Thoracic aorta (tissue), 2 donors: ENCODE measurements at regions not wholly inside any gene's neighbourhood (a gene's known extent, or its start where the extent isn't known, plus 50 kb on each side); places are given as distances from the start of the nearest gene placed in this dataset.

ENCODE experiments used
- ATAC-seq: fragments of 150-250 bp; one replicate; pipeline ENCODE4 v1.8.0; 2017; ENCODE audit warnings: low read depth; ENCODE audit not compliant: insufficient number of reproducible peaks, low FRiP score
- DNase-seq: peaks from one replicate; pipeline ENCODE4 v3.0.0-alpha.2; 2020; ENCODE audit warnings: low spot score
- H3K27ac ChIP-seq, 2 donors: fragments of 200-600 bp; sonication (generic); 1 replicate in 1 of 2; 2 replicates in 1 of 2; pipeline ENCODE4 v1.5.1; 2016; ENCODE audit warnings: mild to moderate bottlenecking in 2 of 2, moderate library complexity in 2 of 2
- H3K27me3 ChIP-seq: fragments of 200-600 bp; sonication (generic); replicated peaks from 2 replicates; pipeline ENCODE4 v1.6.0; 2016; ENCODE audit warnings: mild to moderate bottlenecking; ENCODE audit not compliant: insufficient read depth
- H3K36me3 ChIP-seq: fragments of 200-600 bp; sonication (generic); one replicate; pipeline ENCODE4 v1.5.1; 2016
- H3K4me1 ChIP-seq, 2 donors: fragments of 200-600 bp; sonication (generic); 1 replicate in 1 of 2; 2 replicates in 1 of 2; pipeline versions ENCODE4 v1.5.1 to v1.6.0; 2016; ENCODE audit warnings: low read depth in 2 of 2, mild to moderate bottlenecking in 1 of 2; ENCODE audit not compliant: control insufficient read depth in 1 of 2
- H3K4me3 ChIP-seq: fragments of 200-600 bp; sonication (generic); 2 replicates; pipeline ENCODE4 v1.5.1; 2016; ENCODE audit warnings: mild to moderate bottlenecking
- H3K9me3 ChIP-seq: fragments of 200-600 bp; sonication (generic); 2 replicates; pipeline ENCODE4 v1.5.1; 2016
- CTCF ChIP-seq: fragments of 200-600 bp; sonication (generic); IDR thresholded peaks from one replicate; pipeline ENCODE4 v1.5.1; 2019; ENCODE audit warnings: antibody characterized with exemption

- no peak overlapping the region for H3K4me3 ChIP-seq
- H3K27me3 ChIP-seq = no peaks in the 10 kb centered on the region
- no peaks in the 10 kb centered on the region for H3K36me3 ChIP-seq
- no peak for TF ChIP-seq CTCF
- H3K27ac ChIP-seq = no peak overlapping the region
- DNase-seq = no peak
- no peaks in the 10 kb centered on the region for H3K9me3 ChIP-seq
- ATAC-seq = no peak
- no peaks in the 10 kb centered on the region for H3K4me1 ChIP-seq
Measured at GRCh38 chr1:30403726-30404125, 319.7 kb downstream of the MATN1 start.

- no peak for DNase-seq
- H3K27ac ChIP-seq = no peak overlapping the region
- TF ChIP-seq CTCF = no peak
- no peaks in the 10 kb centered on the region for H3K4me1 ChIP-seq
- no peaks in the 10 kb centered on the region for H3K9me3 ChIP-seq
- no peaks in the 10 kb centered on the region for H3K27me3 ChIP-seq
- no peak for ATAC-seq
- H3K4me3 ChIP-seq = no peak overlapping the region
- no peaks in the 10 kb centered on the region for H3K36me3 ChIP-seq
Measured at GRCh38 chr1:30403061-30403645, 320.2 kb downstream of the MATN1 start.

GRCh38 chr1:30402031-30402430, 321.4 kb downstream of the MATN1 start:
- TF ChIP-seq CTCF = no peak
- no peaks in the 10 kb centered on the region for H3K36me3 ChIP-seq
- DNase-seq (no peak), ATAC-seq (no peak)
- no peak overlapping the region for H3K27ac ChIP-seq
- H3K9me3 ChIP-seq = no peaks in the 10 kb centered on the region
- H3K4me1 ChIP-seq = no peaks in the 10 kb centered on the region
- no peaks in the 10 kb centered on the region for H3K27me3 ChIP-seq
- no peak overlapping the region for H3K4me3 ChIP-seq

GRCh38 chr1:30400507-30400906, 322.9 kb downstream of the MATN1 start:
- DNase-seq = no peak
- Histone ChIP-seq H3K36me3 (no peaks in the 10 kb centered on the region), H3K4me1 (no peaks in the 10 kb centered on the region), H3K9me3 (no peaks in the 10 kb centered on the region), H3K27me3 (no peaks in the 10 kb centered on the region), H3K27ac (no peak overlapping the region), H3K4me3 (no peak overlapping the region)
- no peak for ATAC-seq
- TF ChIP-seq CTCF = no peak

GRCh38 chr1:30399026-30399425, 324.4 kb downstream of the MATN1 start:
- no peak for TF ChIP-seq CTCF
- Histone ChIP-seq H3K27ac (no peak overlapping the region), H3K4me1 (no peaks in the 10 kb centered on the region), H3K27me3 (no peaks in the 10 kb centered on the region), H3K36me3 (no peaks in the 10 kb centered on the region), H3K9me3 (no peaks in the 10 kb centered on the region), H3K4me3 (no peak overlapping the region)
- DNase-seq (no peak), ATAC-seq (no peak)
